Ishikawa (cell line): ENCODE measurements at regions not wholly inside any gene's neighbourhood (a gene's known extent, or its start where the extent isn't known, plus 50 kb on each side); places are given as distances from the start of the nearest gene placed in this dataset.

ENCODE experiments used
- CEBPB ChIP-seq: IDR thresholded peaks from 2 replicates; pipeline ENCODE4 v1.6.1; 2012
- CREB1 ChIP-seq: IDR thresholded peaks from 2 replicates; pipeline ENCODE4 v1.6.1; 2012; ENCODE audit warnings: low read depth
- EGR1 ChIP-seq: IDR thresholded peaks from 2 replicates; pipeline ENCODE4 v1.6.1; 2012
- EP300 ChIP-seq: IDR thresholded peaks from 2 replicates; pipeline ENCODE4 v1.6.1; 2012; ENCODE audit warnings: borderline replicate concordance
- FOXM1 ChIP-seq: IDR thresholded peaks from 2 replicates; pipeline ENCODE4 v1.6.1; 2012; ENCODE audit warnings: low read depth, borderline replicate concordance
- MAX ChIP-seq: IDR thresholded peaks from 2 replicates; pipeline ENCODE4 v1.6.1; 2012
- NFIC ChIP-seq: IDR thresholded peaks from 2 replicates; pipeline ENCODE4 v1.6.1; 2012
- RAD21 ChIP-seq: IDR thresholded peaks from 2 replicates; pipeline ENCODE4 v1.6.1; 2012; ENCODE audit warnings: low read depth
- TAF1 ChIP-seq: IDR thresholded peaks from 2 replicates; pipeline ENCODE4 v1.6.1; 2012; ENCODE audit warnings: low read depth, mild to moderate bottlenecking
- TCF12 ChIP-seq: IDR thresholded peaks from 2 replicates; pipeline ENCODE4 v1.6.1; 2012; ENCODE audit warnings: low read depth
- TEAD4 ChIP-seq: IDR thresholded peaks from 2 replicates; pipeline ENCODE4 v1.6.1; 2012
- USF1 ChIP-seq: IDR thresholded peaks from 2 replicates; pipeline ENCODE4 v1.6.1; 2012
- YY1 ChIP-seq: IDR thresholded peaks from 2 replicates; pipeline ENCODE4 v1.6.1; 2012; ENCODE audit warnings: low read depth
- ZBTB7A ChIP-seq: IDR thresholded peaks from 2 replicates; pipeline ENCODE4 v1.6.1; 2012; ENCODE audit warnings: low read depth
- TF ChIP-seq, protein P1 (sequence below): IDR thresholded peaks from 2 replicates; pipeline ENCODE4 v1.6.1; 2012; ENCODE audit warnings: low read depth, mild to moderate bottlenecking

DNA sequence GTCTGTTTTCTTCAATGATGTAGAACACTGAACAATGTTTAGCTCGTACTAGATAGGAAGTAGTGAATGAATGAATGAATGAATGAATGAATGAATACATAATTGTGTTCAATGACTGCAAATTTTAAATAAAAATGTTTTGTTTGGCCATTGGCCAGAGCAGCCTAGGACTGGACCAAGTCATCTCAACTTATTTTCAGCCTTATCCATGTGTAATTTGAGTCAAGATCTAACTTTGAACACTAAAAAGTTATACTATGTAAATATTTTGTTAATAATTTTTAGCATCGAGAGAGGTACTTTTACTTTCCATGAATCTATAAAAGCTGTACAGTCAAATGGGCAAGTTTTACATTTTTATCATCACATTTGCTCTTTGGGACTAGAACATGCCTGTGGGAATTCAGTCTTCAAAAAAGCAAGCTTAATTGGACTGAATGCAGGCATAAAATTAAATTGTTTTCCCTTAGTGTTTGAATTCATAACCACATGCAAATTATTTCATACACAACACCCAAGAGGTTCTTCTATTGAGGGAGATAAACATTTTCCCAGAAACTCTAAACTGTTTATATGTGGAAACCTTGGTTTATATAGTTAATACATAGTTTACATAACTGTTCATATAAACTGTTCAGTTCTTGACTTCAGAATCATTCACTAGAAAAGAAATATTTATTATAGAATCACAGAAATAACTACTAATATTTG is 222.1 kb upstream of the ANO3 start:
- TF ChIP-seq TEAD4 (no peak), ZBTB7A (no peak), FOXM1 (no peak), TCF12 (no peak), EGR1 (no peak), CEBPB (no peak), USF1 (no peak), MAX (no peak), CREB1 (no peak), TAF1 (no peak), EP300 (no peak)
- TF ChIP-seq, protein P1, sequence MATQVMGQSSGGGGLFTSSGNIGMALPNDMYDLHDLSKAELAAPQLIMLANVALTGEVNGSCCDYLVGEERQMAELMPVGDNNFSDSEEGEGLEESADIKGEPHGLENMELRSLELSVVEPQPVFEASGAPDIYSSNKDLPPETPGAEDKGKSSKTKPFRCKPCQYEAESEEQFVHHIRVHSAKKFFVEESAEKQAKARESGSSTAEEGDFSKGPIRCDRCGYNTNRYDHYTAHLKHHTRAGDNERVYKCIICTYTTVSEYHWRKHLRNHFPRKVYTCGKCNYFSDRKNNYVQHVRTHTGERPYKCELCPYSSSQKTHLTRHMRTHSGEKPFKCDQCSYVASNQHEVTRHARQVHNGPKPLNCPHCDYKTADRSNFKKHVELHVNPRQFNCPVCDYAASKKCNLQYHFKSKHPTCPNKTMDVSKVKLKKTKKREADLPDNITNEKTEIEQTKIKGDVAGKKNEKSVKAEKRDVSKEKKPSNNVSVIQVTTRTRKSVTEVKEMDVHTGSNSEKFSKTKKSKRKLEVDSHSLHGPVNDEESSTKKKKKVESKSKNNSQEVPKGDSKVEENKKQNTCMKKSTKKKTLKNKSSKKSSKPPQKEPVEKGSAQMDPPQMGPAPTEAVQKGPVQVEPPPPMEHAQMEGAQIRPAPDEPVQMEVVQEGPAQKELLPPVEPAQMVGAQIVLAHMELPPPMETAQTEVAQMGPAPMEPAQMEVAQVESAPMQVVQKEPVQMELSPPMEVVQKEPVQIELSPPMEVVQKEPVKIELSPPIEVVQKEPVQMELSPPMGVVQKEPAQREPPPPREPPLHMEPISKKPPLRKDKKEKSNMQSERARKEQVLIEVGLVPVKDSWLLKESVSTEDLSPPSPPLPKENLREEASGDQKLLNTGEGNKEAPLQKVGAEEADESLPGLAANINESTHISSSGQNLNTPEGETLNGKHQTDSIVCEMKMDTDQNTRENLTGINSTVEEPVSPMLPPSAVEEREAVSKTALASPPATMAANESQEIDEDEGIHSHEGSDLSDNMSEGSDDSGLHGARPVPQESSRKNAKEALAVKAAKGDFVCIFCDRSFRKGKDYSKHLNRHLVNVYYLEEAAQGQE = no peak

- TF ChIP-seq EGR1 (no peak), MAX (no peak), NFIC (no peak), CEBPB (no peak), YY1 (no peak), ZBTB7A (no peak), FOXM1 (no peak)
These were observed 219.7 kb upstream of the ANO3 start for GRCh38 chr11:26112264-26112663.

GRCh38 chr11:26121466-26121865 is 210.5 kb upstream of the ANO3 start:
- TF ChIP-seq RAD21 (no peak), ZBTB7A (no peak), EGR1 (no peak), YY1 (no peak), CREB1 (no peak), MAX (no peak), EP300 (no peak), CEBPB (no peak), TEAD4 (no peak), FOXM1 (no peak), TCF12 (no peak), NFIC (no peak)
- TF ChIP-seq, protein P1 = no peak

DNA sequence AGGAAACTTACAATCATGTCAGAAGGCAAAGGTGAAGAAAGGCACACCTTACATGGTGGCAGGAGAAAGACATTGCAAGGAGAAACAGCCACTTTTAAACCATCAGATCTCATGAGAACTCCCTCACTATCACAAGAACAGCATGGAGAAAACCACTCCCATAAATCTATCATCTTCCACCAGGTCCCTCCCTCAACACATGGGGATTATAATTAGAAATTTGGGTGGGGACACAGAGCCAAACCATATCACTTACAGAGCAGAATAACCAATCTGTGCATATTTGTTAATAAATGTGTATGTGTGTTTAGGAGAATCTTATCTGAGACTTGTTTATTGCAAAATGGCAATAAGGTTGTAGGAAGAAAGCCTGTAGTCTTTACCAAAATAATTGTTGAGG is 205.2 kb upstream of the ANO3 start:
- TF ChIP-seq ZBTB7A (no peak), EGR1 (no peak), USF1 (no peak), TEAD4 (no peak), YY1 (no peak), CREB1 (no peak), MAX (no peak), EP300 (no peak), TAF1 (no peak), NFIC (no peak), CEBPB (no peak)
- TF ChIP-seq, protein P1 = no peak
